Astrocyte of the spinal cord (primary cell): ENCODE measurements at regions not wholly inside any gene's neighbourhood (a gene's known extent, or its start where the extent isn't known, plus 50 kb on each side); places are given as distances from the start of the nearest gene placed in this dataset.
"Not testable (repeated sequence)": the region's sequence is repeated elsewhere in the genome, so short reads cannot be mapped to it uniquely, and the experiment has no call there.

Experiments
- DNase-seq: peaks from one replicate; pipeline ENCODE4 v3.0.0; 2011; ENCODE audit warnings: low read depth, low spot score
- H3K4me3 ChIP-seq: 2 replicates; pipeline ENCODE4 v1.5.1; 2011; ENCODE audit warnings: low read depth, mild to moderate bottlenecking, low read length, moderate library complexity
- in situ Hi-C: cut with HindIII; loops from 2 replicates; pipeline ENCODE4 v1.10.0; 2017; ENCODE audit warnings: low sequenced_read_pairs
- TF ChIP-seq, protein P1 (sequence below): IDR thresholded peaks from 2 replicates; pipeline ENCODE4 v1.5.1; 2012; ENCODE audit warnings: low read depth, mild to moderate bottlenecking, low read length, inconsistent platforms

DNA sequence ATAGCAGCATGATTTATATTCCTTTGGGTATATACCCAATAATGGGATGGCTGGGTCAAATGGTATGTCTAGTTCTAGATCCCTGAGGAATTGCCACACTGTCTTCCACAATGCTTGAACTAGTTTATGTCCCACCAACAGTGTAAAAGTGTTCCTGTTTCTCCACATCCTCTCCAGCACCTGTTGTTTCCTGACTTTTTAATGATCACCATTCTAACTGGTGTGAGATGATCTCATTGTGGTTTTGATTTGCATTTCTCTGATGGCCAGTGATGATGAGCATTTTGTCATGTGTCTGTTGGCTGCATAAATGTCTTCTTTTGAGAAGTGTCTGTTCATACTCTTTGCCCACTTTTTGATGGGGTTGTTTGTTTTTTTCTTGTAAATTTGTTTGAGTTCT lies 54.0 kb upstream of the GPR89A start:
- DNase-seq, H3K4me3 ChIP-seq, in situ Hi-C loops: not testable (repeated sequence)

DNA sequence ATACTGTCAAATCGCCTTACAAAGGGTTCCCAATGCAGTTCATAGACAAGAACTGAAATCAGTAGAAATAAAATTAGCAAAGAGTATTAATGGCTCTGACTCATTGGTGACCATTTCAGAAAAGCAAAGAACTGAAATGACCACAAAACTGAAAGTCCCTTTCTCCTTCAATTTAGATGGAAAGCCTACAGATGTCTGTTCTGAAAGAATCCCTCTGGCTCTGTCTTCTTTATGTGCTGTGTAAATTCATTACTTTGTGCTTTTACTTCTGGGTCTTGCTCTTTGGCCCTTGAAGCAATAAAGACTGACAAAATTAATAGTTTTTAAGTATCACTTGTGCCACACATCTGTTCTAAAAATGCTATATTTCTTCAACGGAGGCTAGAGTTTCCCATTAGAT lies 62.7 kb upstream of the GPR89A start:
- in situ Hi-C loops = no loop called here
- TF ChIP-seq, protein P1, sequence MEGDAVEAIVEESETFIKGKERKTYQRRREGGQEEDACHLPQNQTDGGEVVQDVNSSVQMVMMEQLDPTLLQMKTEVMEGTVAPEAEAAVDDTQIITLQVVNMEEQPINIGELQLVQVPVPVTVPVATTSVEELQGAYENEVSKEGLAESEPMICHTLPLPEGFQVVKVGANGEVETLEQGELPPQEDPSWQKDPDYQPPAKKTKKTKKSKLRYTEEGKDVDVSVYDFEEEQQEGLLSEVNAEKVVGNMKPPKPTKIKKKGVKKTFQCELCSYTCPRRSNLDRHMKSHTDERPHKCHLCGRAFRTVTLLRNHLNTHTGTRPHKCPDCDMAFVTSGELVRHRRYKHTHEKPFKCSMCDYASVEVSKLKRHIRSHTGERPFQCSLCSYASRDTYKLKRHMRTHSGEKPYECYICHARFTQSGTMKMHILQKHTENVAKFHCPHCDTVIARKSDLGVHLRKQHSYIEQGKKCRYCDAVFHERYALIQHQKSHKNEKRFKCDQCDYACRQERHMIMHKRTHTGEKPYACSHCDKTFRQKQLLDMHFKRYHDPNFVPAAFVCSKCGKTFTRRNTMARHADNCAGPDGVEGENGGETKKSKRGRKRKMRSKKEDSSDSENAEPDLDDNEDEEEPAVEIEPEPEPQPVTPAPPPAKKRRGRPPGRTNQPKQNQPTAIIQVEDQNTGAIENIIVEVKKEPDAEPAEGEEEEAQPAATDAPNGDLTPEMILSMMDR = no peak
- no peak overlapping the region for H3K4me3 ChIP-seq
- no peak for DNase-seq

DNA sequence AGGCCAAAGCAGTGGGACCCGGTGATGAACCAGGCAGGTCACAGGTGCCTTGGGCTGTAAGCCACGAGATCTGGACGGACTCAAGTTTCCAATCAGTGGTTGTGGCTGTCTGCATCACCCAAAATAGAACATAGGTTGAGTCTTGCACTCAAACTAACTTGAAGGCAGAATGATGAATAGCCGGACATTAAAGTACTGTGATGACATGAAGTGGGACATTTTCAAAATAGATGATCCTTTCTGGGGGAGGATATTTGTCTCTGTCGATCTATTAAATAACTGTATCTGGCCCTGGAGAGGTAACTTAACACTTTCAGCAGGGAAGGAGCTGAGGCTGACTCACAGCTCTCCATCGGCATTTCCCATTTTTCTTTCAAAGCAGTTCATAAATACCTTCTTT lies 66.1 kb upstream of the GPR89A start:
- H3K4me3 ChIP-seq, in situ Hi-C loops: not testable (repeated sequence)
- peak; percentile 52 for DNase-seq

DNA sequence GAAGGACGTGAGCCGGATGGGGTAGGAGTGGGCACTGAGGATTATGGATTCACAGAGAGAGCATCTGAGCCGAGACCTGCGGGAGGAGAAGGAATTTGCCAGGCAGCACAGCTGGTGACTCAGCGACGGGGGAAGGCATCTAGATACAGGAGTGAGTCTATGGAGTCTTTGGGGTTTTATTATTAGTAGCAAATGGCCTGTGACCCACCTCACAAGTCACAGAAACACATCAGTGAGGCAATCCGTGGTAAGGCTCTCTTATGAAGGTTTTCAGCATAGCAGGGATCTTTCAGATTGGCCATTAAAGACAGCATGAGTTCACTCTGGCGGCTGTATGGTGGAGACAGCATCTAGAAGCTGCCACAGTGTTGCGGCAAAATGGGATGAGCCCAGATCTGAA lies 66.5 kb upstream of the GPR89A start:
- peak; percentile 80 for DNase-seq
- in situ Hi-C loops, H3K4me3 ChIP-seq: not testable (repeated sequence)

DNA sequence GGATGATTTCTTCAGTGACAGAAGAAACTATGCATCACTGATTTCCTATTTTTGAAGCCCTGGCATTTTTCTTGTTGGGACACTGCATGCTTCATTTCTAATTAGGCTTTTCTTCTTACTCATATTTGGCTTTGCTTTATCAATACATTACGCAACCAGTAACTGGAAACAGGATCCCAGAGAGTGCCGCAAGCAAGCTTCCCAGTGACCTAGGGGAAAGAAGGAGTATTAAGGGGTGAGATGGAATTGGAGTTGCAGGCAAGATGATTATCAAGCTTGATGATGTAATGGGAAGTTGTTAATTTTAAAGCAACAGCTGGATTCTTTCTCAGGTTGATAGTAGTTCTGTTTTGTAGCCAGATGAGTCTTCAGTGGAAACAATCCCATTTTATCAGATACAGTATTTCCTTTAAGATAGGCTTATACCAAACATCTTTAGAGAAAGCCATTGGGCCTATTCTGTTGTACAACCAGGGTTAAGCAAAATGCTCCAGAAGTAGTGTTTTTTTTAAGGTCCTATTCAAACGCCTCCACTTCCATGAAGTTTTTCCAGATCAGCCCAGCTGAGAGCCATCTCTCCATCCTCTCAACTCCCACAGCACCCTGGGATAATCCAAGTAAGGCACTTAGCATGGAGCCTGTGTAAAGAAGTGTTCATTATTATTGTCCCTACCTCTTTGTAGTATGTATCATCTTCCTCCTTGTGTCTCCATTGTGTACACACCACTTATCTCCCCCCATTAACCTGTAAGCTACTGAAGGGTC lies 69.5 kb upstream of the GPR89A start:
- in situ Hi-C loops, DNase-seq, H3K4me3 ChIP-seq: not testable (repeated sequence)

DNA sequence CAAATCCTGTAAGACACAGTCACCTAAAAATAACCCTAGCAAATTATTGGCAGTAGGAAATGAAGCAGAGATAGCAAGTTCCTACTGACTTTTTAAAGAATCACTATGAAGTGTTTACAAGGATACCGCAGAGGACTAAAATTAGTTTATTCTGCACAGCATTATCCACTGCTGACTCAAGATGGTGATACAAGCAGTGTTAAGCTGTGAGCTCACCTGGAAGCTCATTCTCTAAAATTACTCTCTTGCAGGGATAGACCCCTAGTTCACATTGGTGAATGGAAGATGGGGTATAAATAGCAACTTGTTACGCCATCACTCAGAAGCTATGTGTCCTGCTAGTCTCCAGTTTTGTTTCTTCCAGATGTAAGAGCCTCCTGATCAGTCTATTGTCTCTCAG lies 70.8 kb upstream of the GPR89A start:
- DNase-seq = peak; percentile 41
- not testable (repeated sequence) for H3K4me3 ChIP-seq

DNA sequence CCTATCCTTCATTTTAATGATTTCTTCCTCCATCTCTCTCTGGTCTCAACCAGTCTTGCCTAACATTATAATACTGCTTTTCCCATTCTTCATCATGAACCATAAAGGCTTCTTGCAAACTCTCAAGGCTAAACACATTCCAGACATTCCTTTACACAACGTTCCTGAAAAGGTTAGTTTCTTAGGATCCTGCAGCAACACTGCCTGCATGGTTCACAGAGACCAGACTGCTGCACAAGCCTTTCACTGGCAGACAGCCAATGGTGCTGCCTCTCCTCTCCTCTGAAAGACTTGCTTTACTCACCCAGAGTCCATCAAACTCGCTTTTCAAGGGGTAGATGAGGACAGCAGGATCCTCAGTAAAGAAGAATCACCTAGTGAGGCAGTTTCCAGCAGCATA lies 72.3 kb upstream of the GPR89A start:
- peak; percentile 42 for DNase-seq
- in situ Hi-C loops, H3K4me3 ChIP-seq: not testable (repeated sequence)

More for the DNA sequence above, 70.8 kb upstream of the GPR89A start:
- in situ Hi-C loops = not testable (repeated sequence)

DNA sequence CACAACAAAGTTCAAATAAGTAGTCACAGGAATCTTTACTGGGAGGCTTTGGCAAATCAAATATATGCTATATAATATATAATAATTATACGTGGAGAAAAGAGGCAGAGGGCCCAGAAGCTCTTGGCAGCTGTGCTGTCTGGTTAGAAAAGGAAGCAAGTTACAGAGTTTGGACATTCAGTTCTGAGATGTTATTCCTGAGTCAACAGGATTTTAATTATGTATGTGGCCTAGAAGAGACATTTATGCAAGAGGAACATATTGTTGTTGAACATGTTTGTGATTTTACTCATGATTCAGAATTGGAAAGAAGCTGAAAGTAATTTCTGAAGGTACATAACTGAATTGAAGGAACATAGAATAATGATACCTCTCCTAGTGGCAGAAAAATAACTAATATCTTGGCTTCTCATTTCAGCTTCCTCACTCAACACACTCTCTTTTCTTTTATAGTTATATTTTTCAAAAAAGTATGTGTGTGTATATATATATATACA lies 79.7 kb upstream of the GPR89A start:
- H3K4me3 ChIP-seq, in situ Hi-C loops, DNase-seq: not testable (repeated sequence)

DNA sequence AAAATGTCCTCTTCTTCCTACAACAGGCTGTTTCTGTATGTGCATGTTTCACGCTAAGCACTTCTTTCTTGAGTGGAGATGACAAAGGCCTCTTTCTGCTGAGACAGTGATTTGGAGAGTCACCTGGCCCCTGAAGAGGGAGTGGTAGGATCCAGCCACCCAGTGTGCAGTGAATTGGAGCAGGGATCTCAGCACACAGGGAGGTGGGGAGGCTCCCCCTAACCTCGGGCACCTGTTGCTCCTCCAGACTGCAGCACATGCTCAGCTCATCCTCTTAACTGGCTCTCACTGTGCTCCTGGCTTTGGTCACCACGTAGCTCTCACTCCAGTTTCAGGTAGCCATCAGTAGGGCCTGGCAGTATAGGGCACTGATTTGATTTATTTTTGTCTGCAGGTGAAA lies 87.6 kb upstream of the GPR89A start:
- in situ Hi-C loops, DNase-seq: not testable (repeated sequence)

DNA sequence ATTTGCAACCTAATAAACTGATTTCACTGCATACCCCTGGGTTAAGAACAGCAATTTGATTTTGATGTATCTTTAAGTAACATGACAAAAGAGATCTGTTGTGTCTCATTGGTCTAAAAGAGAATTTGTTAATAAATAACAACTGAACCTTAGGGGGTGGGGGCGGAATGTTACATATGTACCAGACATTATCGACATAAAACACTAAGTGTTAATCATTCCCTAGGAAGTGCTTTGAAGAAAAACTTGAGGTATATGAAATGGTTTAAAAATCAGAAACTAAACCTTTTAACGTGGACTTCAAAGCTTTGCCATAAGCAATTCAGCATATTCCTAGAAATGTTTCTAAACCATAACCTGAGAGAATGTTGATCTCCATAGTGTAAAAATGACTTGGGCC lies 88.5 kb upstream of the GPR89A start:
- in situ Hi-C loops, DNase-seq, H3K4me3 ChIP-seq: not testable (repeated sequence)

More for the DNA sequence above, 87.6 kb upstream of the GPR89A start:
- H3K4me3 ChIP-seq = not testable (repeated sequence)

DNA sequence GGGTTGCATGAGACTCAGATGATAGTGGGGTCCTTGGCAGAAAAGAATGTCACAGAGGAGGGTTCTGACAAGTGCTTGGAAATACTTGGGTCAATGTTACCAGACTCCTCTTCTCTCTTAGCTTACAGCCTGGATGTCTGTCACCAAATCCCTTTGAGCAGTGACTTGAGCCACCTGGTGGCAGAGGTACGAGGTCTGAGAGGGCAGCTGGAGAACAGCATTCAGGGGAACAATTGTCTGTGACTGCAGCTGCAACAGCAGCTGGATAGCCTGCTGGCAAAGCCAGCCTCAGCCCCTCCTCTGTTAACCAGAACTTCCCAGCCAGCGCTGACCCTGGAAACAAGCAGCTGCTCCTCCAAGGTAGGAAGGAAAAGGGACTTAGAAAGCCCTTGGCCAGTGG lies 87.6 kb upstream of the NBPF20 start:
- in situ Hi-C loops, DNase-seq, H3K4me3 ChIP-seq: not testable (repeated sequence)

DNA sequence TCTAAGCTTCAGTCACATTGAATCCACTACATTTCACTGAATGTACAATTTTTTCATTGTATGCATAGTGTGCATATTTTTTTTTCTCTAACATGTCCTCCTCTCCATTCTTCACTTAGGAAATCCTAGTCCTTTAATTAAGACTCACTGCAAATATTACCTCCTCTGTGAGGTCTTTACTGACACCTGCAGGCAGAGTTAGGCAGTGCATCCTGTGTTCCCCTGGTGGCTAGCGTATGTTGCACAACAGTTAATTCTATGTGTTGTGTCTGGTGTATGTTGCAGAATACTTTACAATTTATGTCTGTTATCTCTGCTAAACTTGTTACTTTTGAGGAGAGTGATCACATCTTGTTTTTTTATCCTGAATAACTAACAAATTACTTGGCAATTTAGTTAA lies 82.7 kb upstream of the NBPF20 start:
- DNase-seq = not testable (repeated sequence)

DNA sequence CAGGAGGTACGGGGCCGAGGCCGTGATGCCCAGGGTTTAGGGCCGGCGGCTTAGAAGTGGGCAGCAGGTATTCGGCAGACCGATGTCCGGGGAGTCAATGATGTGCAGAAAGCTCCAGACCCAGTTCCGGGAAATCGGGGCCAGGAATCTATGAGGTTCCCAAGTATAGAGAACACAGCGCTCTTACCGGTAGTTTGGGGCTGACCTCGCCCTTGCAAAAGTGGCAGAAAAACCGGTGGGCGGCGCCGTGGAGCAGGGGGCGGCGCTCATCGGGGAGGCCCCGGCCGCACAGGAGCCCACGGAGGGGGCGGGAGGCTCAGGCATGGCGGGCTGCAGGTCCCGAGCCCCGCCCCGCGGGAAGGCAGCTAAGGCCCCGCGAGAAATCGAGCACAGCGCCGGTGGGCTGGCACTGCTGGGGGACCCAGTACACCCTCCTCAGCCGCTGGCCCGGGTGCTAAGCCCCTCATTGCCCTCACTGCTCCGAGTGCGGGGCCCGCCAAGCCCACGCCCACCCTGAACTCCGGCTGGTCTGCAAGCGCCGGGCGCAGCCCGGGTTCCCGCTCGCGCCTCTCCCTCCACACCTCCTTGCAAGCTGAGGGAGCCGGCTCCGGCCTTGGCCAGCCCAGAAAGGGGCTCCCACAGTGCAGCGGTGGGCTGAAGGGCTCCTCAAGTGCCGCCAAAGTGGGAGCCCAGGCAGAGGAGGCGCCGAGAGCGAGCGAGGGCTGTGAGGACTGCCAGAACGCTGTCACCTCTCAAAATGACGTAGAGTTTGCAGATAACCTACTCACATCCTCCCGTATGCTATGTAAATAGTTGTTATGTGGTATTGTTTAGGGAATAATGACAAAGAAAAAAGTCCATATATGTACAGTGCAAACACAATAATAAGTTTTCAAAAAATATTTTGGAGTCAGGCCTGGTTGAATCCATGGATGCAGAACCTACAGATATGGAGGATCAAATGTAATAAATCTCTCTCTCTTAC lies 80.6 kb upstream of the NBPF20 start:
- H3K4me3 ChIP-seq, DNase-seq, in situ Hi-C loops: not testable (repeated sequence)

More for the DNA sequence above, 82.7 kb upstream of the NBPF20 start:
- H3K4me3 ChIP-seq, in situ Hi-C loops: not testable (repeated sequence)

DNA sequence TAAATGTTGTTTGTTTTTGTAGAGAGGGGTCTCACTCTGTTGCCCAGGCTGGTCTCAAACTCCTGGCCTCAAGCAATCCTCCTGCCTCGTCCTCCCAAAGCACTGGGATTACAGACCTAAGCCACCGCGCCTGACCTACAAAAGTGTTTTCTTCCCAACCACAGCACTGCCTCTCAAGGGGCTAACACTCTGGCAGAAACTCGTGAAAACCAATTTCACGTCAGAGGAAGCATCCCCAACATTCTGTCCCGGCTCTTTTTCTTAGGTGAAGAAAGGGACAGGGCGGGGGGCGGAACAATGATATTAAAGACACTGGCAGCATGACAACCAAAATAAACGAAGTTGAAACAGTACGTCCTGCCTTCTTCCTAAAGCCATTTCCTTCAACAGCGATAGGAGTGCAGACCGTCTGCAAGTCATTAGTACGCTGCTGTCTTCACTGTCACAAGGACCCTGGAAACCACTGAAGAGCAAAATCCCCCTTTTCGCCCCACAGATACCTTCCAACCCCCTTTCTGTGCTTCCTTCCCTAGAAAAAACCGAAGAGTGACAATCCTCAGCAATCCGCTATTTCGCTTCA lies 79.5 kb upstream of the NBPF20 start:
- H3K4me3 ChIP-seq, DNase-seq, in situ Hi-C loops: not testable (repeated sequence)

DNA sequence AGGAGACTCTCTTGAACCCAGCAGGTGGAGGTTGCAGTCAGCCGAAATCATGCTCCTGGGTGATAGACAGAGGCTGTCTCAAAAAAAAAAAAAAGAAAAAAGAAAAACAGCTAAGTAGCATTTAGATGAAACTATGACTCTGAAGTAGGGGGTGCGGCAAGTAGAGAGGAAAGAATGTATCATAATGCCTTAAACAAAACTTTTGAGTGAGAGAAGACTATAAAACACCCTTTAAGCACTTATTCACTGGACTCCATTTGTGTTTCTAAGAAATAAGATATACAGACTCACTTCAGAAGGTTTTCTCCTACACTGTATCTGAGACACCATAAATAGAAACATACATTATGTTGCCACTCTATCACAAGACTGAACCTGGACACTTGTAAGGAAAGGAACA lies 78.9 kb upstream of the NBPF20 start:
- in situ Hi-C loops, DNase-seq, H3K4me3 ChIP-seq: not testable (repeated sequence)

DNA sequence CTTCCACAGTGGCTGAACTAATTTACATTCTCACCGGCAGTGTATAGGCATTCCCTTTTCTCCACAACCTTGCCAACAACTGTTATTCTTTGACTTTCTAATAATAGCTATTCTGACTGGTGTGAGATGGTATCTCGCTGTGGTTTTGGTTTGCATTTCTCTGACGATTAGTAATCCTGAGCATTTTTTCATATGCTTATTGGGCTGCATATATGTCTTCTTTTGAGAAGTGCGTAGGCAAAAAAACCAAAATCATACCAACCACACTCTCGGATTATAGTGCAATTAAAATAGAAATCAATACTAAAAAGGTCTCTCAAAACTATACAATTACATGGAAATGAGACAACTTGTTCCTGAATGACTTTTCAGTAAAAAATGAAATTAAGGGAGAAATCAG lies 74.8 kb upstream of the NBPF20 start:
- H3K4me3 ChIP-seq, in situ Hi-C loops, DNase-seq: not testable (repeated sequence)
